SU-DHL-6 (cell line): ENCODE measurements at regions not wholly inside any gene's neighbourhood (a gene's known extent, or its start where the extent isn't known, plus 50 kb on each side); places are given as distances from the start of the nearest gene placed in this dataset.

Source experiments
- H2AFZ ChIP-seq: fragments of 200-600 bp; sonication (generic); 2 replicates; pipeline ENCODE4 v1.6.1; 2014; ENCODE audit warnings: low read depth, mild to moderate bottlenecking, moderate library complexity, mixed read lengths, antibody characterized with exemption, low read length; ENCODE audit not compliant: severe bottlenecking
- H3F3A ChIP-seq: fragments of 200-600 bp; shearing (Covaris generic); 2 replicates; pipeline ENCODE4 v1.6.0; 2016; ENCODE audit warnings: antibody characterized with exemption, mild to moderate bottlenecking; ENCODE audit not compliant: insufficient read depth
- H3K27ac ChIP-seq: fragments of 200-600 bp; sonication (generic); 2 replicates; pipeline ENCODE4 v1.5.1; 2016; ENCODE audit warnings: low read depth, mild to moderate bottlenecking, low read length, moderate library complexity, mixed read lengths
- H3K27me3 ChIP-seq: fragments of 200-600 bp; sonication (generic), shearing (Covaris generic); 2 replicates; pipeline ENCODE4 v1.6.0; 2014; ENCODE audit warnings: mild to moderate bottlenecking, low read length
- H3K36me3 ChIP-seq: fragments of 200-600 bp; sonication (generic); 2 replicates; pipeline ENCODE4 v1.6.1; 2014; ENCODE audit warnings: mild to moderate bottlenecking, low read length, mixed read lengths
- H3K4me2 ChIP-seq: fragments of 300-600, 200-600 bp; shearing (Covaris generic), sonication (generic); 2 replicates; pipeline ENCODE4 v1.6.0; 2014; ENCODE audit warnings: low read length, low read depth, mild to moderate bottlenecking; ENCODE audit not compliant: poor library complexity, severe bottlenecking
- H3K4me3 ChIP-seq: fragments of 200-600 bp; sonication (generic); 2 replicates; pipeline ENCODE4 v1.5.1; 2014; ENCODE audit warnings: antibody characterized with exemption, low read length, mild to moderate bottlenecking, mixed read lengths; ENCODE audit not compliant: insufficient read depth, poor library complexity, severe bottlenecking
- H3K79me2 ChIP-seq: fragments of 200-600 bp; sonication (generic); 2 replicates; pipeline ENCODE4 v1.6.1; 2014; ENCODE audit warnings: mild to moderate bottlenecking, low read length, moderate library complexity; ENCODE audit not compliant: insufficient read depth
- H3K9ac ChIP-seq: fragments of 200-600 bp; sonication (generic); 2 replicates; pipeline ENCODE4 v1.7.0; 2014; ENCODE audit warnings: mild to moderate bottlenecking, low read length
- H3K9me2 ChIP-seq: fragments of 200-600 bp; sonication (generic); replicated peaks from 2 replicates; pipeline ENCODE4 v1.6.1; 2014; ENCODE audit warnings: low read length; ENCODE audit not compliant: insufficient read depth
- H3K9me3 ChIP-seq: fragments of 200-600 bp; sonication (generic); 2 replicates; pipeline ENCODE4 v1.6.1; 2014; ENCODE audit warnings: low read length, mixed read lengths; ENCODE audit not compliant: insufficient read depth
- H4K20me1 ChIP-seq: fragments of 200-600 bp; sonication (generic); 2 replicates; pipeline ENCODE4 v1.6.1; 2014; ENCODE audit warnings: low read depth, mild to moderate bottlenecking, antibody characterized with exemption, low read length, moderate library complexity, mixed read lengths
- CTCF ChIP-seq: fragments of 200-600 bp; sonication (generic); IDR thresholded peaks from one replicate; pipeline ENCODE4 v1.5.1; 2017; ENCODE audit warnings: antibody characterized with exemption, mild to moderate bottlenecking, low read length, moderate library complexity; ENCODE audit not compliant: insufficient read depth, poor library complexity, severe bottlenecking
- EZH2phosphoT487 ChIP-seq: fragments of 200-600 bp; sonication (generic), shearing (Covaris generic); conservative IDR thresholded peaks from 2 replicates; pipeline ENCODE4 v1.6.1; 2018; ENCODE audit warnings: mild to moderate bottlenecking, antibody characterized with exemption, low read length, moderate library complexity, mixed read lengths

- Histone ChIP-seq H4K20me1 (no peaks in the 10 kb centered on the region), H3K4me2 (no peak overlapping the region), H3K27ac (no peak overlapping the region), H3K9ac (no peak overlapping the region), H3K27me3 (no peaks in the 10 kb centered on the region), H3K36me3 (no peaks in the 10 kb centered on the region), H3K4me3 (no peak overlapping the region), H3K9me3 (no peaks in the 10 kb centered on the region), H3K79me2 (no peaks in the 10 kb centered on the region), H2AFZ (no peak overlapping the region), H3K9me2 (no peaks in the 10 kb centered on the region), H3F3A (no peaks in the 10 kb centered on the region)
- TF ChIP-seq EZH2phosphoT487 (no peak), CTCF (no peak)
These were observed 84.0 kb upstream of the SCOC start for GRCh38 chr4:140289486-140289885.

GRCh38 chr4:140286456-140286855 lies 87.0 kb upstream of the SCOC start:
- H3K27me3 ChIP-seq, result no peaks in the 10 kb centered on the region
- H3K79me2 ChIP-seq, result no peaks in the 10 kb centered on the region
- no peaks in the 10 kb centered on the region for H3K36me3 ChIP-seq
- H3K9me2 ChIP-seq, result no peaks in the 10 kb centered on the region
- no peaks in the 10 kb centered on the region for H3K9me3 ChIP-seq
- no peak overlapping the region for H3K4me2 ChIP-seq
- H2AFZ ChIP-seq, result no peak overlapping the region
- TF ChIP-seq EZH2phosphoT487, result no peak
- no peak for TF ChIP-seq CTCF
- no peak overlapping the region for H3K9ac ChIP-seq
- no peaks in the 10 kb centered on the region for H3F3A ChIP-seq
- H4K20me1 ChIP-seq, result no peaks in the 10 kb centered on the region
- no peak overlapping the region for H3K4me3 ChIP-seq
- H3K27ac ChIP-seq, result no peak overlapping the region

GRCh38 chr4:140284456-140284855 lies 89.0 kb upstream of the SCOC start:
- no peaks in the 10 kb centered on the region for H3K9me3 ChIP-seq
- no peaks in the 10 kb centered on the region for H4K20me1 ChIP-seq
- TF ChIP-seq CTCF, result no peak
- TF ChIP-seq EZH2phosphoT487, result no peak
- no peak overlapping the region for H3K4me2 ChIP-seq
- no peaks in the 10 kb centered on the region for H3K36me3 ChIP-seq
- H3K4me3 ChIP-seq, result no peak overlapping the region
- H3K9me2 ChIP-seq, result no peaks in the 10 kb centered on the region
- no peak overlapping the region for H3K27ac ChIP-seq
- no peak overlapping the region for H2AFZ ChIP-seq
- no peaks in the 10 kb centered on the region for H3K27me3 ChIP-seq
- no peak overlapping the region for H3K9ac ChIP-seq
- H3K79me2 ChIP-seq, result no peaks in the 10 kb centered on the region
- no peaks in the 10 kb centered on the region for H3F3A ChIP-seq
